ENCODE measurements at regions not wholly inside any gene's neighbourhood (a gene's known extent, or its start where the extent isn't known, plus 50 kb on each side); places are given as distances from the start of the nearest gene placed in this dataset.

GRCh38 chr7:137165786-137166185 lies 177.7 kb downstream of the PTN start:
- Histone ChIP-seq H3K27ac (ENCODE audit: low read depth) (no peak overlapping the region), H3K4me3 (no peak overlapping the region), H4K20me1 (replicated peaks; ENCODE audit: insufficient read depth) (no peaks in the 10 kb centered on the region), H3K27me3 (ENCODE audit: insufficient read depth) (no peaks in the 10 kb centered on the region), H3K4me1 (ENCODE audit: insufficient read depth) (peaks cover 4% of the 10 kb centered on the region; the same call in 1 of the 2 replicates), H3F3A (replicated peaks; ENCODE audit: low read depth) (no peaks in the 10 kb centered on the region), H3K4me2 (no peak overlapping the region), H2AFZ (peak overlapping the region; percentile 19; the same call in 1 of the 2 replicates), H3K36me3 (ENCODE audit: insufficient read depth) (no peaks in the 10 kb centered on the region), H3K9me2 (ENCODE audit: insufficient read depth) (no peaks in the 10 kb centered on the region), H3K79me2 (replicated peaks; ENCODE audit: insufficient read depth) (no peaks in the 10 kb centered on the region)
- TF ChIP-seq STAT1 (IDR thresholded peaks at IDR 0.05; ENCODE audit: unreplicated experiment) (no peak), EZH2 (IDR thresholded peaks at IDR 0.05; ENCODE audit: low read depth, unreplicated experiment) (no peak), ZNF462 (CRISPR knock-in tag; IDR thresholded peaks at IDR 0.05) (no peak), CREB1 (CRISPR knock-in tag; IDR thresholded peaks at IDR 0.05; ENCODE audit: low read depth) (no peak), EZH2phosphoT487 (IDR thresholded peaks at IDR 0.05; ENCODE audit: unreplicated experiment) (no peak), POLR2AphosphoS5 (IDR thresholded peaks at IDR 0.05; ENCODE audit: low read depth) (no peak), ETS1 (IDR thresholded peaks at IDR 0.05) (no peak), ZNF331 (CRISPR knock-in tag; IDR thresholded peaks at IDR 0.05; ENCODE audit: low read depth) (no peak), CTCF (conservative IDR thresholded peaks at IDR 0.05; ENCODE audit: low read depth in 2 of 2) (no peak), REST (IDR thresholded peaks at IDR 0.05; ENCODE audit: unreplicated experiment) (no peak), ZNF114 (CRISPR knock-in tag; IDR thresholded peaks at IDR 0.05) (no peak), NANOG (IDR thresholded peaks at IDR 0.05; ENCODE audit: borderline replicate concordance) (no peak), JUNB (IDR thresholded peaks at IDR 0.05; ENCODE audit: unreplicated experiment) (no peak)
- no peak for DNase-seq (ENCODE audit: low spot score)
- Mint-ChIP-seq H3K36me3 (ENCODE audit: low read depth) (no peaks in the 10 kb centered on the region), H3K4me3 (no peak overlapping the region), H3K4me1 (peaks cover 9% of the 10 kb centered on the region; the same call in 2 of the 3 replicates), H3K27ac (peak overlapping the region; percentile 56; the same call in 1 of the 2 replicates), H3K9me3 (no peaks in the 10 kb centered on the region), H3K27me3 (ENCODE audit: insufficient read depth, low read depth, poor library complexity) (no peaks in the 10 kb centered on the region)
- ATAC-seq, result no peak
